ENCODE measurements at regions not wholly inside any gene's neighbourhood (a gene's known extent, or its start where the extent isn't known, plus 50 kb on each side); places are given as distances from the start of the nearest gene placed in this dataset.

GRCh38 chr6:68059899-68060298 is 575.2 kb upstream of the ADGRB3 start:
- no peak for TF ChIP-seq CTCF (IDR thresholded peaks at IDR 0.05)

- TF ChIP-seq CTCF (IDR thresholded peaks at IDR 0.05): no peak
Measured at GRCh38 chr6:68059261-68059660, 575.8 kb upstream of the ADGRB3 start.

GRCh38 chr6:68054756-68055155 is 580.3 kb upstream of the ADGRB3 start:
- no peak for TF ChIP-seq CTCF (IDR thresholded peaks at IDR 0.05)

- no peak for TF ChIP-seq CTCF (IDR thresholded peaks at IDR 0.05)
Measured at GRCh38 chr6:68053805-68054373, 581.2 kb upstream of the ADGRB3 start.

- no peak for TF ChIP-seq CTCF (IDR thresholded peaks at IDR 0.05)
Measured at GRCh38 chr6:68052234-68052633, 582.8 kb upstream of the ADGRB3 start.

- TF ChIP-seq CTCF (IDR thresholded peaks at IDR 0.05): no peak
Measured at GRCh38 chr6:68049562-68049961, 585.5 kb upstream of the ADGRB3 start.

- no peak for TF ChIP-seq CTCF (IDR thresholded peaks at IDR 0.05)
Measured at GRCh38 chr6:68046756-68047155, 588.3 kb upstream of the ADGRB3 start.

- no peak for TF ChIP-seq CTCF (IDR thresholded peaks at IDR 0.05)
Measured at GRCh38 chr6:68046302-68046701, 588.8 kb upstream of the ADGRB3 start.

Measured in LNCAP (cell line).